CD14-positive monocyte (primary cell): ENCODE measurements at regions not wholly inside any gene's neighbourhood (a gene's known extent, or its start where the extent isn't known, plus 50 kb on each side); places are given as distances from the start of the nearest gene placed in this dataset.

Experiments used
- DNase-seq, 3 donors: peaks; one replicate each; pipeline ENCODE4 v3.0.0-alpha.2; 2011 to 2022
- H2AFZ ChIP-seq: 2 replicates; pipeline ENCODE4 v1.6.0; 2012; ENCODE audit warnings: mild to moderate bottlenecking, low read depth, low read length, inconsistent platforms; ENCODE audit not compliant: insufficient read depth, poor library complexity, severe bottlenecking
- H3K27ac ChIP-seq, 2 donors: 1 replicate in 1 of 2; 2 replicates in 1 of 2; pipeline ENCODE4 v1.5.1; 2012 to 2013; ENCODE audit warnings: low read length in 2 of 2, control low read depth in 1 of 2, inconsistent platforms in 1 of 2, low read depth in 1 of 2, mild to moderate bottlenecking in 1 of 2
- H3K27me3 ChIP-seq, 2 donors: one replicate each; pipeline versions ENCODE4 v1.6.0 to v1.6.1; 2011 to 2013; ENCODE audit warnings: low read length in 2 of 2; ENCODE audit not compliant: control insufficient read depth in 2 of 2, insufficient read depth in 2 of 2
- H3K36me3 ChIP-seq, 2 donors: replicated peaks in 1 of 2; 1 replicate in 1 of 2; 2 replicates in 1 of 2; pipeline versions ENCODE4 v1.5.1 to v1.6.1; 2012 to 2013; ENCODE audit warnings: low read length in 2 of 2, control low read depth in 1 of 2, inconsistent platforms in 1 of 2, mild to moderate bottlenecking in 1 of 2; ENCODE audit not compliant: insufficient read depth in 2 of 2, control insufficient read depth in 1 of 2
- H3K4me1 ChIP-seq, 2 donors: 1 replicate in 1 of 2; 2 replicates in 1 of 2; pipeline versions ENCODE4 v1.5.1 to v1.6.1; 2012 to 2013; ENCODE audit warnings: low read length in 2 of 2, control low read depth in 1 of 2, inconsistent platforms in 1 of 2, mild to moderate bottlenecking in 1 of 2, moderate library complexity in 1 of 2; ENCODE audit not compliant: insufficient read depth in 2 of 2, control insufficient read depth in 1 of 2
- H3K4me2 ChIP-seq: replicated peaks from 2 replicates; pipeline ENCODE3; 2012; ENCODE audit warnings: low read length, moderate library complexity, mild to moderate bottlenecking; ENCODE audit not compliant: poor library complexity, severe bottlenecking; ENCODE audit errors: extremely low read depth
- H3K4me3 ChIP-seq, 3 experiments: fragments of 200-600 bp in 1 of 3; sonication (generic) in 1 of 3; replicated peaks in 1 of 3; 1 replicate in 2 of 3; 2 replicates in 1 of 3; pipeline ENCODE4 v1.5.1; 2011 to 2013; ENCODE audit warnings: low read length in 3 of 3, mild to moderate bottlenecking in 3 of 3, control low read depth in 2 of 3, low read depth in 2 of 3, inconsistent platforms in 1 of 3, moderate library complexity in 1 of 3
- H3K79me2 ChIP-seq: 2 replicates; pipeline ENCODE4 v1.6.0; 2012; ENCODE audit warnings: mild to moderate bottlenecking, control low read depth, inconsistent platforms, low read length, moderate library complexity; ENCODE audit not compliant: insufficient read depth
- H3K9ac ChIP-seq: 2 replicates; pipeline ENCODE4 v1.6.0; 2017; ENCODE audit warnings: low read length, mild to moderate bottlenecking; ENCODE audit not compliant: insufficient read depth, poor library complexity, severe bottlenecking
- H3K9me3 ChIP-seq, 2 donors: replicated peaks in 1 of 2; 1 replicate in 1 of 2; 2 replicates in 1 of 2; pipeline versions ENCODE4 v1.5.1 to v1.6.1; 2012 to 2013; ENCODE audit warnings: low read length in 2 of 2, control low read depth in 1 of 2; ENCODE audit not compliant: control insufficient read depth in 1 of 2, insufficient read depth in 1 of 2
- H4K20me1 ChIP-seq: 2 replicates; pipeline ENCODE4 v1.6.0; 2012; ENCODE audit warnings: mild to moderate bottlenecking, low read length, control low read depth, moderate library complexity; ENCODE audit not compliant: insufficient read depth
- H3K27ac Mint-ChIP-seq, 7 donors: one replicate each; pipeline ENCODE4 v1.8.0; 2020; ENCODE audit warnings: mild to moderate bottlenecking in 7 of 7, mixed read lengths in 7 of 7, moderate library complexity in 6 of 7, inconsistent platforms in 2 of 7
- H3K27me3 Mint-ChIP-seq, 3 donors: one replicate each; pipeline ENCODE4 v1.8.0; 2021 to 2022; ENCODE audit warnings: low read depth in 3 of 3, mild to moderate bottlenecking in 3 of 3, mixed read lengths in 3 of 3, moderate library complexity in 3 of 3, inconsistent platforms in 1 of 3
- H3K36me3 Mint-ChIP-seq, 2 donors: one replicate each; pipeline ENCODE4 v1.8.0; 2020; ENCODE audit warnings: mixed read lengths in 2 of 2, inconsistent platforms in 1 of 2, mild to moderate bottlenecking in 1 of 2
- H3K4me1 Mint-ChIP-seq: one replicate; pipeline ENCODE4 v1.8.0; 2020; ENCODE audit warnings: mild to moderate bottlenecking, mixed read lengths
- H3K4me3 Mint-ChIP-seq, 2 donors: one replicate each; pipeline ENCODE4 v1.8.0; 2020; ENCODE audit warnings: mild to moderate bottlenecking in 2 of 2, mixed read lengths in 2 of 2, moderate library complexity in 1 of 2
- H3K9me3 Mint-ChIP-seq, 7 donors: one replicate each; pipeline ENCODE4 v1.8.0; 2020 to 2022; ENCODE audit warnings: mixed read lengths in 7 of 7, mild to moderate bottlenecking in 6 of 7, moderate library complexity in 6 of 7, inconsistent platforms in 2 of 7
- CTCF ChIP-seq: fragments of 200-600 bp; IDR thresholded peaks from one replicate; pipeline ENCODE4 v1.8.0; 2022; ENCODE audit warnings: antibody characterized with exemption, mild to moderate bottlenecking
- WGBS: methylation state at CpG from one replicate; pipeline ENCODE4 v1.1.5; 2013; ENCODE audit warnings: missing lambda C conversion rate; ENCODE audit not compliant: insufficient coverage; 5-methylcytosine and 5-hydroxymethylcytosine counted together
- intact Hi-C, 2 donors: fragments of 100-400 bp; cut with micrococcal nuclease; formaldehyde crosslinking; loops; one replicate each; pipeline versions ENCODE4 v1.15.0 to v1.15.1; 2023

- no peaks in the 10 kb centered on the region for H3K9me3 Mint-ChIP-seq
- Histone ChIP-seq H3K9me3 (no peaks in the 10 kb centered on the region), H3K9ac (no peak overlapping the region), H3K79me2 (peaks cover 98% of the 10 kb centered on the region), H3K36me3 (no peaks in the 10 kb centered on the region), H4K20me1 (peaks cover 98% of the 10 kb centered on the region), H3K4me1 (peaks cover 81 to 86% of the 10 kb centered on the region in 2 donors), H3K4me3 (no peak overlapping the region), H2AFZ (no peak overlapping the region), H3K27ac (peak overlapping the region in 1 of 2 donors; percentile 79), H3K27me3 (no peaks in the 10 kb centered on the region), H3K4me2 (no peak overlapping the region)
- H3K27me3 Mint-ChIP-seq = peaks cover 0 to 3% (median 2%) of the 10 kb centered on the region in 3 donors
- H3K27ac Mint-ChIP-seq = peak overlapping the region; percentile 49 to 96 (median 87)
- peaks cover 94% of the 10 kb centered on the region for H3K4me1 Mint-ChIP-seq
- no peak overlapping the region for H3K4me3 Mint-ChIP-seq
- H3K36me3 Mint-ChIP-seq = peaks cover 8% of the 10 kb centered on the region in 2 donors
- DNase-seq = no peak
- no CpG with 5 or more reads among the region's 7 CpGs for WGBS
- no peak for TF ChIP-seq CTCF
- intact Hi-C loops = loop anchor here in 1 of 2 donors (5.0 kb wide), 1 partner anchor 44 kb away; no protein-coding TSS in a partner anchor
These were observed 51.3 kb downstream of the TET3 start for GRCh38 chr2:74036010-74036409.

GRCh38 chr2:74036450-74037195, 51.9 kb downstream of the TET3 start:
- no CpG with 5 or more reads among the region's 4 CpGs for WGBS
- Histone ChIP-seq H3K4me2 (peak overlapping the region; percentile 64), H3K4me1 (peaks cover 81 to 86% of the 10 kb centered on the region in 2 donors), H3K79me2 (peaks cover 98% of the 10 kb centered on the region), H3K4me3 (peak overlapping the region in 1 of 3 experiments; percentile 58), H3K27me3 (no peaks in the 10 kb centered on the region), H3K27ac (peak overlapping the region; percentile 24 to 79), H2AFZ (no peak overlapping the region), H4K20me1 (peaks cover 98% of the 10 kb centered on the region), H3K36me3 (no peaks in the 10 kb centered on the region), H3K9me3 (no peaks in the 10 kb centered on the region), H3K9ac (no peak overlapping the region)
- DNase-seq = no peak
- Mint-ChIP-seq H3K27ac (peak overlapping the region; percentile 87 to 96 (median 93)), H3K4me3 (no peak overlapping the region), H3K9me3 (no peaks in the 10 kb centered on the region), H3K36me3 (peaks cover 8% of the 10 kb centered on the region in 2 donors), H3K27me3 (peaks cover 0 to 3% (median 2%) of the 10 kb centered on the region in 3 donors), H3K4me1 (peaks cover 94% of the 10 kb centered on the region)
- intact Hi-C loops = loop anchor here in 1 of 2 donors (5.0 kb wide), 1 partner anchor 44 kb away; no protein-coding TSS in a partner anchor
- TF ChIP-seq CTCF = no peak
